ENCODE measurements at regions not wholly inside any gene's neighbourhood (a gene's known extent, or its start where the extent isn't known, plus 50 kb on each side); places are given as distances from the start of the nearest gene placed in this dataset.
"Not testable (repeated sequence)": the region's sequence is repeated elsewhere in the genome, so short reads cannot be mapped to it uniquely, and the experiment has no call there.

- FAIRE-seq, result no peak
Observed at GRCh38 chr3:150300388-150300787, 107.7 kb upstream of the TSC22D2 start.

DNA sequence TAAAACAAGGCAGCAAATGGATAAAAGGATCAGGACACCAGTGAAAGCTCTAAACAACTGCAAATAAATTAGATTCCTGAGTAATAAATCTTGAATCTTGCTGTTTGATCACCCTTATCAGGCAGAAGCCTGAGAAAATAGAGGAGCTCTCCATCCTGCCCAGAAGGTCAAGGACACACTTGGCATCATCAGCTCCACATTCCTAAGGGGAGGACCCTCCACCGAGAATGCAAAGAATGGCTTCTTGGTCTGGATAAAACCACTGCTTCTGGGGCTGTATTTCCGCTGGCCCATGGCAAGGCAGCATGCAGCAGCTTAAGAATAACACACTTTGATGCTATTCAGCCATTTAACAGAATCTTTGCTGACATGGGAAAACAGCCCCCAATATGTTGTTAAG is 108.9 kb upstream of the TSC22D2 start:
- no peak for FAIRE-seq

DNA sequence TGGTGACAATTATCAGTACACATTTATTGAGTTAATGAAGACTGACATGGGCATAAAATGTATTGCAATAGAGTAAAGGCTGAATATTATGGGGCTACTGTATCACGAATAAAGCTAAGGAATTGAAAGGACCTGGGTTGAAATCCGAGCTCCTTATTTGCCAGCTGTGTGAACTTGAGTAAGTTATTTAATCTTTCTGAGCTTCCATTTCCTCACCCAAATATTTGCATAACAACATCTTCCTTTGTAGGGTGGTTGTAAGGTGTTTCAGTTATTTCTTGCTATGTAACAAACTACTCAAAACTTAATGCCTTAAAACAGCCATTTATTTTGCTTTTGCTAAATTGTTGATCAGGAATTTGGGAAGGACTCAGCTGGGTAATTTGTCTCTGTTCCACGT is 111.1 kb upstream of the TSC22D2 start:
- FAIRE-seq, result no peak

DNA sequence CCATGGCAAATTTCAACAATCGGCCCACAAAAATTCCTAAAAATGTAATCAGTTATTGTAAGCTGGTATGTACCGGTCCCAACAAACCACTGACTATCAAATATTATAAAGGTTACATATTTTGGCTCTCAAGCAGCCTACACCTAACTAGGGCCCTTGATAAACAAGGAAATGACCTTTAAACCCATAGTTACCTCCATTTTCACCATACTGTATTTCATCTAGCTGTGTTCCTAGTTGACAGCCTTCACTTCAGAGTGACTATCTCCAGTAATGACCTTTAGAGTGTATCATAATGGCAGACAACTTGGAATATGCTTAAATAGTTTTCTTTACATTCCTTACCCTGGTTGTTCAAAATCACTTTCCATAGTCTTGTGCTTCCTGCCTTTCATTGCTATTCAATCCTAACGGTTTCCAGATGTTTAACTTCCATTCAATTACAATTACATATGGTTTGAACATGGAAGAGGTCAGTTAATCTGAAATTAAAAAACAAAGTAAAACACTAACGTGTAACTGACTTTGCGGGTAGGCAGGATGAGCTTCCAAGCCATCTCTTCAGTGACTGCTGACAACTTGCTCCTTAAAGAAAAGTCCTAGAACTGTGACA is 111.9 kb upstream of the TSC22D2 start:
- no peak for FAIRE-seq

DNA sequence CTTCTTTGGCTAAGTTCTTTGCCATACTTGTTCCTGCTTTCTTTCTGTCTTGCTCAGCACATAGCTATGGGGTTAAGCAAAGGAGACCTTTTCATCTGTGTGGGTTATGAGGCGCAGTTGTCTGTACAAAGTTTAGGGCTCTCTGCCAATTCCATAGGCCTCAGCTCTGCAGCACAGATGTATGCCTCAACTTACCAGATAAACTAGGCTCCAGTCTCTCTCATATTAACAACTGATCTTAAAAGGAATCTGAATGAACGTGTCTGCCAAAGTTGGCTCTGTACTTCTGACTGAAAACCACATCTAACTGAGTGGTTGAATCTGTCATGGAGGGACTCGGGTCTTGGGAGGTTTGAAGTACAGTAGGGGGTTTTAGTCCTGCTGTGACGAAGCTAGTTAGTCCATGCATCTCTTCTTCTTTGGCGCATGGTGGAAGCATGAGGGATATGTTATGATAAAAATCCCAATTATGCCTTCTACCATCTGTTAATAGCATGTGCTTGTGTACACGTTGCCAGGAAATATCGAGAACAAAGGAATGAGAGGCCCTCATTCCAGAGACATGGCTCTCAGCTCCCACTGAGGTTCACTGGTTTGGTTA is 114.6 kb upstream of the TSC22D2 start:
- FAIRE-seq, result no peak

DNA sequence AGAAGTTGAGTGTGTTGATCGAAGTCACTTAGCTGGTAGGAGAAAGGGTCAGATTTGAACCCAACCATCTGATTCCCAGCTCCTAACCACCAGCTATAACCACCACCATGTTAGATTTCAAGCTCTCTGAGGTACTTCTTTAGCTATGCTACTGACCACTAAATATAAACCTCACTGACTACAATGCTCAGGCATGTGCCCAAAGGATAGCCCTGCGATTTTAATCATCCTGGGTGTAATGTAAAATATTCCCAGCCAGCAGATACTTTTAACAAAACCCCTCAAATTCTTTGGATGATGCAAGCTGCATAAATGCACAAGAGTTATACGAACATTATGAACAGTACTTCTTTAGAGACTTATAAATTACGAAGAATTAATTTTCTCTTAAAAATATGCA is 115.2 kb upstream of the TSC22D2 start:
- FAIRE-seq, result no peak

- no peak for FAIRE-seq
Observed at GRCh38 chr3:150291515-150291914, 116.6 kb upstream of the TSC22D2 start.

DNA sequence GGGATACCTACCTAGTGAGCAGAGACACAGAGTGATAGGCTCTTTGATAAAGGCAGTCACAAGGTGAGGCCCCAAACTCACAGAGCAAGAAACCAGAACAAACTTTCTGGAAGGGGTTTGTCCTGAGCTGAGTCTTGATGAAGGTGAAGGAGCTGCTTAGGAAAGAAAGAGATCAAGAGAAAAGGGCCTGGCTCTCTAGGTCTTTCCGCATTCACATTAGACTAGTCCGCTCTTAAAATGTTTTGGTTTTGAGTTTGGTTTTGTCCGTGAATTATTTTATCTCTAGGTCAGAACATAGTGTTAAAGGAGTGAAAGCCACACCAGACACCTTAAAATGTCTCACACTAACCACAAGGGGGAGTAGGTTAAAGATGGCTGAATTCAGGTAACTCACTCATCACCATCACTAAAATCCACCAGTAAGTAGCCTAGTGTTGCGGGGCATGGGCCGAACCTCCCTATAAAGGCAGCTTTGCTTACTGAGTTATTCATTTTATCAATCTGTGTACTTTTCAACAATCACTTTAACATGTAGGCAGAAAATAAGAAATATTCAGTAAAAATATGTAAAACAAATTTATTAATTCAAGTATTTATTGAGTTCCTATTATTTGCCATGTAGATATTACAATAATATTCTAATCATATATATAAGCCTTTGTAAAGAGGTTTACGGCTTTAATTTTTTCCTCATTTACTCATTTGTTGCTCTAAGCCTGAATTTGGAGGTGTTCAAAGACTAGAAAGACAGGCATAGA is 121.5 kb upstream of the TSC22D2 start:
- FAIRE-seq, result peak; percentile 94

GRCh38 chr3:150285601-150286000 is 122.5 kb upstream of the TSC22D2 start:
- no peak for FAIRE-seq

- FAIRE-seq, result no peak
Observed at GRCh38 chr3:150278843-150279381, 129.2 kb upstream of the TSC22D2 start.

DNA sequence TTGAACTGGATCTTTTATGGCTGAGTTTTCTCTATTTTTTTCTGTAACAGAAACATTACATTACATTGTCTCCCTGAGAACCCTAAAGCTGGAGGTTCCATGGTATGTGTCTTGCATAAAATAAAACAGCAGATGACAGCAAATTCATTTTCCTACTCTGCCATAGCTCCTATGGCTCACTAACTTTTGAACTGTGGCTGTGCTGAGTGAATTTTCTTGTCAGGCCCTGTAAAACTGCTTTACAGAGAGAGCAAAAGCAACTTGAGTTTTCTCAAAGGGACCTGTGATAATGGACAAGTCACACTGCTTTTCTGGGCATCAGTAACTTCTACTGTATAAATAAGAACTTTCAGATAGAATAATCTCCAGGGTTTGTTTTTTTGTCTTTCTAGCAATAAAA is 129.9 kb upstream of the TSC22D2 start:
- FAIRE-seq, result no peak

GRCh38 chr3:150277444-150277843 is 130.7 kb upstream of the TSC22D2 start:
- FAIRE-seq, result no peak

GRCh38 chr3:150275941-150276340 is 132.2 kb upstream of the TSC22D2 start:
- FAIRE-seq, result no peak

GRCh38 chr3:150274372-150274771 is 133.7 kb upstream of the TSC22D2 start:
- no peak for FAIRE-seq

DNA sequence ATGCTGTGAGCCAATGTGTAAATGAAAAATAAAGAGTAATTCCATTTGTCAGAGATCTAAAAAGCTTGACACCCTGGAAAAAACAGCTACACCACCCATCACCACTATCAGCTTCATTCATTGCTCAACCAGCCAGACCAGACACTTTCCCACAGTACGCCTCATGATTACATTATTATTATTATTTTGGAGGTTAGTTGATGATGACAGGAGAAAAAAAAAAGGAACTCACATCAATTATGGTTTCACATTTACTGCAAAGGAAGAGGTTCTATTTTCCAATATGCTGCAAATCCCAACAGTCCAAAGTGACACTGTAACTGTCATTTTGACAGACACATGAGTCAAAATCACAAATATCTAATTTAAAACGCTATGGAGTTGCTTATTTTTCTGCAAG is 134.7 kb upstream of the TSC22D2 start:
- no peak for FAIRE-seq

DNA sequence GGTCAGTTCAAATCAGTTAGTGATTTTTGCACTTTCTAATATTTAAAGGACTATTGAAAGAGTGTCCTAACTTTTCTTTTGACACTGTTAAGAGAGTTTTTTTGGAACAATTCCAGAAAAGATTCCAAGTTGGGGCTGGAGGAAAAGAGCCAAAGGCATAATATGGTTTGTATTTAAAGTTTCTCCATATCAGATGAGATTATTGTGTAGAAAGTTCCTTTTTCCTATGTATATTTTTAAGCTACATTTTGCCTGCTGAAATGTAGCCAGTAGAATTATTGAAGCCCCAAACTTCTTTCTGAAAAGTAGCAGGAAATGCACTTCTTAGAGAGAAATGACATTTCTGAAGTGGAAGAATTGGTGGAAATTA is 136.5 kb upstream of the TSC22D2 start:
- no peak for FAIRE-seq

- FAIRE-seq, result no peak
Observed at GRCh38 chr3:150270883-150271590, 137.1 kb upstream of the TSC22D2 start.

DNA sequence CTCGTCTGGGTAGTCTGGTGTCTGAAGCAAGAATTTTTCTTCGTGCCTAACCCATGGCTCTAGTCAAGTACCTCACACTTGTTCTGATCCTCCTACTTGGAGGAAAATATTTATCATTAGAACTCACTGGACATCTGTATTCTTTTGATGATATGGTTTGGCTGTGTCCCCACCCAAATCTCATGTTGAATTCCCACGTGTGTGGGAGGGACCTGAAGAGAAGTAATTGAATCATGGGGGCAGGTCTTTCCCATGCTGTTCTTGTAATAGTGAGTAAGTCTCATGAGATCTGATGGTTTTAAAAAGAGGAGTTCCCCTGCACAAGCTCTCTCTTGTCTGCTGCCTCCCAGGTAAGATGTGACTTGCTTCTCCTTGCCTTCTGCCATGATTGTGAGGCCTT is 137.7 kb upstream of the TSC22D2 start:
- not testable (repeated sequence) for FAIRE-seq

DNA sequence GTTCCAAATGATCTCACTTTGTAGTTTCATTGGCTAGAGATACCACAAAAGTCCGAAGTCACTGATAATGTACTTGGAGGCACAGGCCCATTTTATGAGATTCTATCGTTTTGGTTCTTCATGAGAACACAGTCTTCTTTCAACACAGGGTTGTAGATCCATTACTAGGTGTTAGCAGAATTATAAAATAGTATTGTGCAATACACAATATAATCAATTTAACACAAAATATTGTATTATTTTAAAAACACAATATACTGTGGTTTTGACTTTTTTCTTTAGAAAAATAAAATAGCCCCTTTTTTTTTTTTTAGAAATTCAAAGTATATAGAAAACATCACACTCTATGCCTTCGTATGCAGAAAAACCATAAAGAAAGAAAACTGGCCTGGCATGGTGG is 138.6 kb upstream of the TSC22D2 start:
- FAIRE-seq, result no peak

- FAIRE-seq, result no peak
Observed at GRCh38 chr3:150268426-150269391, 139.4 kb upstream of the TSC22D2 start.

DNA sequence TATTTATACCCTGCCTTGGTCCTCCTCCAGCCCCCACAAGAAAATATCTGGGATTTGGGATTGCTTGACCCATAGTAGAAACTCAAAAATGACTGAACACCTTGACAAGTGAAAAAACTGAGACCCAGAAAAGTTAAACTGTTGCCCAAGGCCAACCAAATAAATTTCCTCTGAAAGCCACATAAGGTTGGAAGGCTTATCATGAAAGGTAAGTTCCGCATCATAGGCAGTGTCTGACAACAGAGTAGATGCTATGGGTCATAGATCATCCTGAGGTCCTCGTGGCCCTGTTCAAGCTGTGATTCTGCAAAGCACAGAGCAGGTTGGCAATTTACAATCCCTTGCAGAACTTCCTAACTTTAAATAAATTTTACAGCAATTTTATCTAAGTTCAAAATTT is 140.8 kb upstream of the TSC22D2 start:
- FAIRE-seq, result no peak

DNA sequence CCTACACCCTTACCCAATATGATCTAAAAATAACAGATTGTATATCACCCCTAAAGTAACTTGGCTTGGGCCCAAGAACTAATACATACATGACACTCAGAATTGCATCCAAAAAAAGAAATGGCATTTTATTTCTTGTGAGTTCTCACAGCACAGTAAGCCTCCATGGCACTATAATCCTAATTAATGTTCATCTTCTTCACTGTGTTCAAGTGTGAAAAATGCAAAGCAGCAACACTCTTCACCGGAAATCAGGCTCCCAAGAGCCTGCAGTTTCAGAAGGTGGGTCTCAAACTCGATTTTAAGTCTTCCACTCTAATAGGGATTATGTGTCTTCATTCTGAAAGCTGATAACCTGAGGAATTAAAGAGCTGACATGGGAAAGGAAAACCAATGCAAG is 142.8 kb upstream of the TSC22D2 start:
- FAIRE-seq, result no peak

Data from G401.6 (cell line).